Keratinocyte (primary cell): ENCODE measurements at regions not wholly inside any gene's neighbourhood (a gene's known extent, or its start where the extent isn't known, plus 50 kb on each side); places are given as distances from the start of the nearest gene placed in this dataset.

Source experiments
- EZH2 ChIP-seq: IDR thresholded peaks from one replicate; pipeline ENCODE4 v1.6.1; 2012; ENCODE audit warnings: inconsistent platforms, mild to moderate bottlenecking, low read length, moderate library complexity
- TF ChIP-seq, protein P1 (sequence below), 3 experiments: IDR thresholded peaks in 1 of 3; conservative IDR thresholded peaks in 1 of 3; optimal IDR thresholded peaks in 1 of 3; 2 replicates in 2 of 3; 3 replicates in 1 of 3; pipeline versions ENCODE3 to v1.5.1; 2011; ENCODE audit warnings: low read length in 3 of 3, mild to moderate bottlenecking in 3 of 3, moderate library complexity in 2 of 3, control low read depth in 1 of 3, inconsistent platforms in 1 of 3; ENCODE audit not compliant: insufficient read depth in 2 of 3; ENCODE audit errors: extremely low read depth in 1 of 3

DNA sequence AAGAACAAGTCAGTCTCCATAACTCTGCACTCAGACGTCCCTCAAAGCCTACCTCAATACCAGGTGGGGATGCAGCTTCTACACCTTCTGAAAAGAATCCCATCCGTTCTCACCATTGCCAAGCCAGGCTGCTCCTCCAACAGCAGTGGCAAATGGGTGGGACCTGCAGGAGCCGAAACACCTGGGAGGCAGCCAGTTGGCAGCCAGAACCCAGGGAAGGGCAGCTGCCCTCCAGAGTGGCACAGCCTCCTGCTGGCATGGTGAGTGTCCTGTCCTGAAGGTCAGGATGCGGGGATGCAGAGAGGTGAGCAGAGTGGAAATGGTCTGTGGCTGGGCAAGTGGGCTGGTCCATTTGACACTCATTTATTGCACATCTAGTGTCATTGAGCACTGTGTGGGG is 210.6 kb upstream of the CDH4 start:
- TF ChIP-seq, protein P1, sequence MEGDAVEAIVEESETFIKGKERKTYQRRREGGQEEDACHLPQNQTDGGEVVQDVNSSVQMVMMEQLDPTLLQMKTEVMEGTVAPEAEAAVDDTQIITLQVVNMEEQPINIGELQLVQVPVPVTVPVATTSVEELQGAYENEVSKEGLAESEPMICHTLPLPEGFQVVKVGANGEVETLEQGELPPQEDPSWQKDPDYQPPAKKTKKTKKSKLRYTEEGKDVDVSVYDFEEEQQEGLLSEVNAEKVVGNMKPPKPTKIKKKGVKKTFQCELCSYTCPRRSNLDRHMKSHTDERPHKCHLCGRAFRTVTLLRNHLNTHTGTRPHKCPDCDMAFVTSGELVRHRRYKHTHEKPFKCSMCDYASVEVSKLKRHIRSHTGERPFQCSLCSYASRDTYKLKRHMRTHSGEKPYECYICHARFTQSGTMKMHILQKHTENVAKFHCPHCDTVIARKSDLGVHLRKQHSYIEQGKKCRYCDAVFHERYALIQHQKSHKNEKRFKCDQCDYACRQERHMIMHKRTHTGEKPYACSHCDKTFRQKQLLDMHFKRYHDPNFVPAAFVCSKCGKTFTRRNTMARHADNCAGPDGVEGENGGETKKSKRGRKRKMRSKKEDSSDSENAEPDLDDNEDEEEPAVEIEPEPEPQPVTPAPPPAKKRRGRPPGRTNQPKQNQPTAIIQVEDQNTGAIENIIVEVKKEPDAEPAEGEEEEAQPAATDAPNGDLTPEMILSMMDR (optimal IDR thresholded peaks at IDR 0.05 in 1 of 3, IDR thresholded peaks at IDR 0.05 in 1 of 3, conservative IDR thresholded peaks at IDR 0.05 in 1 of 3; ENCODE audit: extremely low read depth in 1 of 3, insufficient read depth in 2 of 3, low read length in 3 of 3) = no peak
- TF ChIP-seq EZH2 = no peak
